ENCODE measurements at regions not wholly inside any gene's neighbourhood (a gene's known extent, or its start where the extent isn't known, plus 50 kb on each side); places are given as distances from the start of the nearest gene placed in this dataset.
A peak's percentile ranks its signal among the peaks of the same experiment; 100 is the strongest.
"Not testable (repeated sequence)": the region's sequence is repeated elsewhere in the genome, so short reads cannot be mapped to it uniquely, and the experiment has no call there.

DNA sequence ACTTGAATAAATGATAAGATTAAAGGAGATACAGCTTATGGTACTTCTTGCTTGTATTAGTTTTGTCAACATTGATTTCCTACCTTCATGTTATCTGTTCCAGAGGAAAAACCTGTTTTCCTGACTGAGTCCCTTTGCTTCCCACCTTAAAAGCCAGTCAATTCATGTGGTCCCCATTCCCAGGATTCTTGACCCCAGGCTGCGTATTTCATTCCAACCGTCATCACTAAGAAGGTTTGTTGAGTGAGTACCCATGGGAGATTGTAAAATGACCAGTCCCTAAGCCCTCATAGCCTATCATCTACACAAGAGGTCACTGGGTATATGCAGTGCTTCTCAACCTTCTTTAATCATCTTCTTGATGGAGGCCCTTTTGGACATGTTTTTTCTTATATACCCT, 52.2 kb downstream of the BEX3 start:
- H3K4me3 ChIP-seq (ENCODE audit: low read length): no peak overlapping the region
- no peaks in the 10 kb centered on the region for H3K36me3 ChIP-seq (ENCODE audit: insufficient read depth, low read length)
- H3K27ac ChIP-seq (ENCODE audit: low read depth, low read length): peak overlapping the region; percentile 46; the same call in 1 of the 2 replicates
- no peaks in the 10 kb centered on the region for H3K9me3 ChIP-seq (ENCODE audit: insufficient read depth, low read depth, low read length)
- no peak overlapping the region for H3K9ac ChIP-seq (ENCODE audit: low read depth, low read length)
- H3K4me1 ChIP-seq (ENCODE audit: insufficient read depth, low read length): peaks cover 34% of the 10 kb centered on the region
- WGBS: no CpG with 5 or more reads among the region's 2 CpGs
- H3K27me3 ChIP-seq (ENCODE audit: insufficient read depth, low read length): no peaks in the 10 kb centered on the region

DNA sequence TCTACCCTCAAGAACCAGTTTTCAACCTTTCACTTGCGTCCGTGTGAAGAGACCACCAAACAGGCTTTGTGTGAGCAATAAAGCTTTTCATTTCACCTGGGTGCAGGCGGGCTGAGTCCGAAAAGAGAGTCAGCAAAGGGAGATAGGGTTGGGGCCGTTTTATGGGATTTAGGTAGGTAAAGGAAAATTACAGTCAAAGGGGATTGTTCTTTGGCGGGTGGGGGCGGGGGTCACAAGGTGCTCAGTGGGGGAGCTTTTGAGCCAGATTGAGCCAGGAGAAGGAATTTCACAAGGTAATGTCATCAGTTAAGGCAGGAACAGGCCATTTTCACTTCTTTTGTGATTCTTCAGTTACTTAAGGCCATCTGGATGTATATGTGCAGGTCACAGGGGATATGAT, 52.7 kb downstream of the BEX3 start:
- 35% methylated on average over 7 of the region's 7 CpGs for WGBS
- H3K9me3 ChIP-seq (ENCODE audit: insufficient read depth, low read depth, low read length); H3K36me3 ChIP-seq (ENCODE audit: insufficient read depth, low read length); H3K4me3 ChIP-seq (ENCODE audit: low read length); H3K27me3 ChIP-seq (ENCODE audit: insufficient read depth, low read length); H3K9ac ChIP-seq (ENCODE audit: low read depth, low read length): not testable (repeated sequence)
- peaks cover 29% of the 10 kb centered on the region for H3K4me1 ChIP-seq (ENCODE audit: insufficient read depth, low read length)
- H3K27ac ChIP-seq (ENCODE audit: low read depth, low read length): peak overlapping the region; percentile 46; the same call in 1 of the 2 replicates

DNA sequence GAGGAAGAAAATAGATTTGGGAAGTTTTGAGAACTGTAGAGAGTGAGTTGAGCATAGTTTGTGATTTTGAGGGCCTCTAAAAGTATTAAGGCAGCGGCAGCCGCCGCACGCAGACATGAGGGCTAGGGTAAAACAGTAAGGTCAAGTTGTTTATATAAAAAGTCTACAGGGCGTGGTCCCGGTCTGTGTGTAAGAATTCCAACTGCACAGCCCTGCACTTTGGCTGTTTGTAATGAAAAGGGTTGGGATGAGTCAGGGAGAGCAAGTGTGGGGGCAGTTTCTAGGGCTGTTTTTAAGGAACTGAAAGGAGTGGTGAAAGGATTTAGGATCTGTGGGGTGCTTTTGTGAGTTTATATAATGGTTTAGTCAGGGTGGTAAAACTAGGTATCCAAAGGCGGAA, 55.0 kb downstream of the BEX3 start:
- H3K4me3 ChIP-seq (ENCODE audit: low read length): no peak overlapping the region
- no peaks in the 10 kb centered on the region for H3K9me3 ChIP-seq (ENCODE audit: insufficient read depth, low read depth, low read length)
- no peak overlapping the region for H3K27ac ChIP-seq (ENCODE audit: low read depth, low read length)
- H3K4me1 ChIP-seq (ENCODE audit: insufficient read depth, low read length): peaks cover 27% of the 10 kb centered on the region
- WGBS: 81% methylated on average over 7 of the region's 7 CpGs
- H3K36me3 ChIP-seq (ENCODE audit: insufficient read depth, low read length): no peaks in the 10 kb centered on the region
- no peak overlapping the region for H3K9ac ChIP-seq (ENCODE audit: low read depth, low read length)
- H3K27me3 ChIP-seq (ENCODE audit: insufficient read depth, low read length): no peaks in the 10 kb centered on the region

DNA sequence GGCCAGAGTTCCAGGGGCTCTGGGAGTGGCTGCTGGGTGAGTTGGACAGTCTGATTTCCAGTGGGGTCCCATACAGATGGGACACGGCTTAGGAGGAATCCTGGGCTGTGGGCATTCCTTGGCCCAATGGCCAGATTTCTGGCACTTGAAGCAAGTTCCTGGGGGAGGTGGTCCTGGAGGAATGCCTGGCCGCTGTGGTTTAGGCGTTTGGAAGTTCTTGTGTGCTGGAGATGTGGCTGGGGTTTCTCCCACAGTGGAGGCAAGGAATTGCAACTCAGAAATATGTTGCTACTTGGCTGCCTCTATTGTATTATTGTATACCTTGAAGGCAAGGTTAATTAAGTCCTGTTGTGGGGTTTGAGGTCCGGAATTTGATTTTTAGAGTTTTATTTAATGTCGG, 56.5 kb downstream of the BEX3 start:
- not testable (repeated sequence) for H3K4me3 ChIP-seq (ENCODE audit: low read length); H3K9ac ChIP-seq (ENCODE audit: low read depth, low read length); H3K36me3 ChIP-seq (ENCODE audit: insufficient read depth, low read length); H3K27ac ChIP-seq (ENCODE audit: low read depth, low read length); H3K9me3 ChIP-seq (ENCODE audit: insufficient read depth, low read depth, low read length); H3K27me3 ChIP-seq (ENCODE audit: insufficient read depth, low read length)
- H3K4me1 ChIP-seq (ENCODE audit: insufficient read depth, low read length): peaks cover 25% of the 10 kb centered on the region
- 76% methylated on average over 5 of the region's 5 CpGs for whole genome bisulfite sequencing

DNA sequence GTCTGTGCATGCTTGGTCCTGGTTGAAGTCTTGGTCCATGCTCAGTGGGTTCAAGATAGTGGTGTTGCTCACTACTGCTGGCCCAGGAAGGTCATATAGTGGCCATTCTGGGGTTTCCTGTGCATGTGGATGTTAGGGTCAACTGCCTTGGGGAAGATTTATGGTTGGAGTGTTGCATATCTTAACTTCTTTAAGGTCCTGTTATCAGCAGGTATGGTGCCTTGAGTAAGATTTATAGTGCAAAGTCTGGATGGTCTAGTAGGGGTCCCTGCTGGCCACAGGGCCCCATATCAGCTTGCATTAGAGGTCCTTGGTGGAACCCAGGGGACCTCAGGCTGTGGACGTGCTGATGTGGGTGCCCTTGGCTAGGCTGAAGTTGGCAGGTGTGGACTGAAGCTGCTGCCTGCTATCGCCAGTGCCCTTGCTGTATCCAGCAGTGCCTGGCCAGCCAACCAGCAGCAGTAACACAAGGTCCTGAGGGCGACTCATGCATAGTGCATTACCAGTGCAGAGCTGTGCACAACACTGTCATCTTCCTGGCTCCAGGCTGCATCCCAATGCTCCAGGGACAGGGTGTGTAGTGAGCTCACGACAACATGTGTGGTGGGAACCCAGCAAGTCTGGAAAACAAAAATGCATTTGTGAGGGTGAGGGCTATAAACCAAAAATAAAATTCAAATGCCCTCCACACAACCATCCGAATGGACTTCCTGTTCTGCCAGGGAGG, 61.0 kb downstream of the BEX3 start:
- Histone ChIP-seq H3K27ac (ENCODE audit: low read depth, low read length) (no peak overlapping the region), H3K4me1 (ENCODE audit: insufficient read depth, low read length) (peaks cover 30% of the 10 kb centered on the region), H3K9me3 (ENCODE audit: insufficient read depth, low read depth, low read length) (no peaks in the 10 kb centered on the region), H3K36me3 (ENCODE audit: insufficient read depth, low read length) (no peaks in the 10 kb centered on the region), H3K9ac (ENCODE audit: low read depth, low read length) (no peak overlapping the region), H3K27me3 (ENCODE audit: insufficient read depth, low read length) (no peaks in the 10 kb centered on the region), H3K4me3 (ENCODE audit: low read length) (no peak overlapping the region)
- WGBS: 90% methylated on average over 5 of the region's 5 CpGs

DNA sequence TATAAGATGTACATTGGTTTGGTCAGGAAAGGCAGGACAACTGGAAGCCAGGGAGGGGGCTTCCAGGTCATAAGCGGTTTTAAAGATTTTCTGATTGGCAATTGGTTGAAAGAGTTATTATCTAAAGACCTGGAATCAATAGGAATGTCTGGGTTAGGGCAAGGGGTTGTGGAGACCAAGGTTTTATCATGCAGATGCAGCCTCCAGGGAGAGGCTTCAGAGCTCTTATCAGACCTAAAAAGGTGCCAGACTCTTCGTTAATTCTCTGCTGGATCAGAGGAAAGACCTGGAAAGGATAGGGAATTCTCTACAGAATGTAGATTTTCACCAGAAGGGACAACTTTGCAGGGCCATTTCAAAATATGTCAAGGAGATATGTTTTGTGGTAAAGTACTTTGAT, 62.8 kb downstream of the BEX3 start:
- Histone ChIP-seq H3K36me3 (ENCODE audit: insufficient read depth, low read length) (no peaks in the 10 kb centered on the region), H3K4me3 (ENCODE audit: low read length) (no peak overlapping the region), H3K9ac (ENCODE audit: low read depth, low read length) (no peak overlapping the region), H3K9me3 (ENCODE audit: insufficient read depth, low read depth, low read length) (no peaks in the 10 kb centered on the region), H3K4me1 (ENCODE audit: insufficient read depth, low read length) (peaks cover 34% of the 10 kb centered on the region), H3K27ac (ENCODE audit: low read depth, low read length) (peak overlapping the region; percentile 60; the same call in 1 of the 2 replicates), H3K27me3 (ENCODE audit: insufficient read depth, low read length) (no peaks in the 10 kb centered on the region)
- WGBS: 26% methylated on average over 2 of the region's 2 CpGs

DNA sequence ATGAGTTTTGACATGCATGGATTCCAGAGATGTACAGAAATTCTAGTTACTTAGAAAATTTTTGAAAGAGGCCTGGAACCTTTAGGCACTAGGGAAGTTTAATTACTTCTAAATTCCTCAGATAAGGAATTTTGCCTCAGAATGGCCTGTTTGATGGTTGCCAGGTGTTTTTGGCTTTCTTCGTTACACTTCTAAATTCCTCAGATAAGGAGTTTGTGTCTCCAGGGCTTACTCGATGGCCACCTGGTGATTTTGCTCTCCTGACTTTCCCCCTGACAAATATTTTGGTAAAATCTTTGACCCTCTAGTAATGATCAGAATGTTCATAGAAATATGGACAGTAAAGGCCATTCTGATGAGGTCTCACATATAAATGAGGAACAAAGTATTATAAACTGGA, 64.3 kb downstream of the BEX3 start:
- Histone ChIP-seq H3K9me3 (ENCODE audit: insufficient read depth, low read depth, low read length) (no peaks in the 10 kb centered on the region), H3K36me3 (ENCODE audit: insufficient read depth, low read length) (no peaks in the 10 kb centered on the region), H3K27ac (ENCODE audit: low read depth, low read length) (peak overlapping the region; percentile 60; the same call in 1 of the 2 replicates), H3K9ac (ENCODE audit: low read depth, low read length) (no peak overlapping the region), H3K4me3 (ENCODE audit: low read length) (no peak overlapping the region), H3K4me1 (ENCODE audit: insufficient read depth, low read length) (peaks cover 30% of the 10 kb centered on the region), H3K27me3 (ENCODE audit: insufficient read depth, low read length) (no peaks in the 10 kb centered on the region)
- WGBS: 29% methylated on average over 2 of the region's 2 CpGs

DNA sequence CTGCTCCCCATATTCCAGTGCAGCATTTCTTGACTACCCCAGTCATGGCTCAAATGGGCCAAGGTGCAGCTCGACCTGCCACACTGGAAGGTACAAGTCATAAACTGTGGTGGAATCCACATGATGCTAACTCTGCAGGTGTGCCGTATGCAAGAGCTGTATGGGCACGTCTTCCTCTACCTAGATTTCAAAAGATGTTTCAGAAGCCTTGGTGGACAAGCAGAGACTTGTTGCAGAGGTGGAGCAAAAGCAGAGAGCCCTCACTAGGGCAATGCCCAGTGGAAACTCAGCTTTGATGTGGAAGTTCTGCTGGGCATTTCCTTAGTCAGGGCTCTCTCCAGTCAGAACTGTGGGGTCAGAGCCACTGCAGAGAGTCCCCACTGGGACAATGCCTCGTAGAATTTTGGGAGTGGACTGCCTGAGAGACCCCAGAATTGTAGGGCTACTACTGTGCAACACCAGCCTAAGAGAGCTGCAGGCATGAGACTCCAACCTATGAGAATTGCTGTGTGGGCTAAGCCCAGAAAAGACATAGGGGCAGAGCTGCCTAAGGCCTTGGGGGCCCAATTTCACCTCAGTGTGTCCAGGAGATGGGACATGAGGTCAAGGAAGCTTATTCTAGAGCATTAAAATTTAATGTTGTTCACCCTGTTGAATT, 65.7 kb downstream of the BEX3 start:
- peaks cover 37% of the 10 kb centered on the region for H3K4me1 ChIP-seq (ENCODE audit: insufficient read depth, low read length)
- H3K27me3 ChIP-seq (ENCODE audit: insufficient read depth, low read length): no peaks in the 10 kb centered on the region
- no peak overlapping the region for H3K4me3 ChIP-seq (ENCODE audit: low read length)
- H3K9me3 ChIP-seq (ENCODE audit: insufficient read depth, low read depth, low read length): no peaks in the 10 kb centered on the region
- no peak overlapping the region for H3K9ac ChIP-seq (ENCODE audit: low read depth, low read length)
- no peaks in the 10 kb centered on the region for H3K36me3 ChIP-seq (ENCODE audit: insufficient read depth, low read length)
- H3K27ac ChIP-seq (ENCODE audit: low read depth, low read length): no peak overlapping the region
- 89% methylated on average over 4 of the region's 4 CpGs for WGBS

DNA sequence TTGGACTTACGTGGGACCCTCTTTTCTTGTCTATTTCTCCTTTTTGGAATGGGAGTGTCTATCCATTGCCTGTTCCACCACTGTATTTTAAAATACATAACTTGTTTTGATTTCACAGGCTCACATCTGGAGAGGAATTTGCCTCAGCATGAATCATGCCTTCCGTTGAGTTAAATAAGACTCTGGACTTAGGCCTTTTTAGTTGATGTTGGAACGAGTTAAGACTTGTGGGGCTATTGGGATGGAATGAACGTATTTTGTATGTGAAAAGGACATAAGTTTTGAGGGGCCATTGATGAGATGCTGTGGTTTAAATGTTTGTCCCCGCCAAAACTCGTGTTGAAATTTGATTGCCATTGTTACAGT, 66.2 kb downstream of the BEX3 start:
- WGBS: 86% methylated on average over 6 of the region's 6 CpGs
- H3K9me3 ChIP-seq (ENCODE audit: insufficient read depth, low read depth, low read length): no peaks in the 10 kb centered on the region
- no peaks in the 10 kb centered on the region for H3K27me3 ChIP-seq (ENCODE audit: insufficient read depth, low read length)
- H3K27ac ChIP-seq (ENCODE audit: low read depth, low read length): no peak overlapping the region
- H3K36me3 ChIP-seq (ENCODE audit: insufficient read depth, low read length): no peaks in the 10 kb centered on the region
- H3K4me3 ChIP-seq (ENCODE audit: low read length): no peak overlapping the region
- no peak overlapping the region for H3K9ac ChIP-seq (ENCODE audit: low read depth, low read length)
- H3K4me1 ChIP-seq (ENCODE audit: insufficient read depth, low read length): peaks cover 37% of the 10 kb centered on the region

DNA sequence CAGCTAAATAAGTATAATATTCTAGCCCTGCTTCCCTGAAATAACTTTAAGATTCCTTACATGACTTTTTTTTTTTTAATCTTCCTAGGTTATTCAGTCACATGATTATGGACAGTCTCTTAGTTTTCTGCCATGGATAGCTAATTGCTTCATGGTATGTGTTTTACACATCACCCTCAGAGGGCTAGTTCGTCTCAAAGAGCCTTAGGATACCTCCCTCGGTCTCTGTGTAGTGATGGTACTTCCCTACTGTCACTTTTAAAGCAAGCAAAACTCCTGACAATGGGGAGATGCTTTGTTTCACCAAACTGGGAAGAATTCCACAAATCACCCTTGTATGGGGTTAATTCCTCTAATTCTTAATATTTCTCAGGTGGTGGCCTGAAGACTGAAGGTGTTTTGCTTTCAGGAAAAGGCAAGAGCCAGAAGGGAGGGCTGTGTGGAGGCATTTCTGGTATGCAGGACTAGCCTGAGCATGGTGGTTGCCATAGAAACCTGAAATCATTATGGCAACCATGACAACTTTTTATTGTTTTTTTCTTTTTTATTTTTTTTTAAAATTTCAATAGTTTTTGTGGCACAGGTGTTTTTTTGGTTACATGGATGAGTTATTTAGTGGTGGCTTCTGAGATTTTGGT, 70.4 kb downstream of the BEX3 start:
- Histone ChIP-seq H3K27me3 (ENCODE audit: insufficient read depth, low read length) (no peaks in the 10 kb centered on the region), H3K9me3 (ENCODE audit: insufficient read depth, low read depth, low read length) (peaks cover 6% of the 10 kb centered on the region; the same call in 1 of the 2 replicates), H3K4me3 (ENCODE audit: low read length) (peak overlapping the region; percentile 19; the same call in 1 of the 2 replicates), H3K27ac (ENCODE audit: low read depth, low read length) (peak overlapping the region; percentile 71), H3K9ac (ENCODE audit: low read depth, low read length) (no peak overlapping the region), H3K4me1 (ENCODE audit: insufficient read depth, low read length) (peaks cover 14% of the 10 kb centered on the region), H3K36me3 (ENCODE audit: insufficient read depth, low read length) (peaks cover 15% of the 10 kb centered on the region)
- WGBS: 81% methylated on average over 2 of the region's 2 CpGs

All from HUES64 (cell line).